ENCODE measurements at regions not wholly inside any gene's neighbourhood (a gene's known extent, or its start where the extent isn't known, plus 50 kb on each side); places are given as distances from the start of the nearest gene placed in this dataset.

GRCh38 chr5:157963761-157964160 is 104.8 kb upstream of the CLINT1 start:
- TF ChIP-seq EZH2 (optimal IDR thresholded peaks at IDR 0.05; ENCODE audit: low read depth, low read length) (no peak), CTCF (IDR thresholded peaks at IDR 0.05; ENCODE audit: low read length) (no peak), EZH2phosphoT487 (IDR thresholded peaks at IDR 0.05; ENCODE audit: low read length) (no peak)

All from MM.1S (cell line).